GM23338 (cell line): ENCODE measurements at regions not wholly inside any gene's neighbourhood (a gene's known extent, or its start where the extent isn't known, plus 50 kb on each side); places are given as distances from the start of the nearest gene placed in this dataset.

ENCODE experiments used
- CREB1 ChIP-seq: fragments of 250-450 bp; sonication (Bioruptor Pico); IDR thresholded peaks from 2 replicates; pipeline ENCODE4 v1.5.0; 2020; ENCODE audit warnings: low read depth, mild to moderate bottlenecking, moderate library complexity
- EZH2phosphoT487 ChIP-seq: fragments of 200-600 bp; sonication (generic); IDR thresholded peaks from one replicate; pipeline ENCODE4 v1.8.1; 2018; ENCODE audit warnings: antibody characterized with exemption; ENCODE audit not compliant: unreplicated experiment
- JUNB ChIP-seq: IDR thresholded peaks from one replicate; pipeline ENCODE4 v1.6.1; 2016; ENCODE audit warnings: antibody characterized with exemption; ENCODE audit not compliant: unreplicated experiment
- NANOG ChIP-seq: IDR thresholded peaks from 2 replicates; pipeline ENCODE4 v1.6.1; 2016; ENCODE audit warnings: antibody characterized with exemption, borderline replicate concordance
- ZNF331 ChIP-seq: fragments of 250-450 bp; sonication (Bioruptor Pico); IDR thresholded peaks from 2 replicates; pipeline ENCODE4 v1.5.0; 2020; ENCODE audit warnings: low read depth, mild to moderate bottlenecking, moderate library complexity

DNA sequence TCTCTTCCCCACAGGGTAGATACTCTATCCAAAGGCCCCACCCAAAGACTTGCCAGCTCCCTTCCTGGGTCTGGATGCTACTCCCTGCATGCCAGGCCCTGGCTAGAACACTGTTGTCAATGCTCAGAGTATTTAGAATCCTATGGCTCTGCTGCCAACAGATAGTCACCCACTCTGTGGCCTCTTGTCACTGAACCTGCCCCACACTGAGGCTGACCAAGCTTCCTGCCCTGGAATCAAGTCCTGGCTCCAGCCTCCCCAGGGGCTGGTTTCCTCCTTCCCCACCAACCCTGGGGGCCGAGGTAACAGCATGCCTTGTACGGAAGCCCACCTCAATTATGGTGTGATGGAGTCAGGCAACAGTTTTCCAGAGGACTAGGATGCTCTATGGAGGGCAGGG lies 63.3 kb downstream of the EFNB1 start (continued):
- TF ChIP-seq NANOG (no peak), CREB1 (no peak), EZH2phosphoT487 (no peak), ZNF331 (CRISPR knock-in tag) (no peak), JUNB (no peak)
